GM21528 (cell line): ENCODE measurements at regions not wholly inside any gene's neighbourhood (a gene's known extent, or its start where the extent isn't known, plus 50 kb on each side); places are given as distances from the start of the nearest gene placed in this dataset.
A peak's percentile ranks its signal among the peaks of the same experiment; 100 is the strongest.
"Not testable (repeated sequence)": the region's sequence is repeated elsewhere in the genome, so short reads cannot be mapped to it uniquely, and the experiment has no call there.

ENCODE experiments used
- ATAC-seq: cut with Tn5 transposase; IDR thresholded peaks from one replicate; pipeline ENCODE4 v1.9.1; 2021; ENCODE audit warnings: mild to moderate bottlenecking, moderate library complexity; ENCODE audit not compliant: unreplicated experiment, low FRiP score

GRCh38 chr1:78291418-78291817 is 199.4 kb upstream of the PTGFR start:
- ATAC-seq, result no peak

GRCh38 chr1:78291872-78292271 is 198.9 kb upstream of the PTGFR start:
- ATAC-seq, result no peak

- no peak for ATAC-seq
Measured at GRCh38 chr1:78292361-78292760, 198.4 kb upstream of the PTGFR start.

- no peak for ATAC-seq
Measured at GRCh38 chr1:78297836-78298235, 192.9 kb upstream of the PTGFR start.

- ATAC-seq, result no peak
Measured at GRCh38 chr1:78298349-78298748, 192.4 kb upstream of the PTGFR start.

- no peak for ATAC-seq
Measured at GRCh38 chr1:78301141-78301540, 189.6 kb upstream of the PTGFR start.

- no peak for ATAC-seq
Measured at GRCh38 chr1:78303620-78304019, 187.2 kb upstream of the PTGFR start.

- no peak for ATAC-seq
Measured at GRCh38 chr1:78304341-78304740, 186.4 kb upstream of the PTGFR start.

GRCh38 chr1:78304761-78305160 is 186.0 kb upstream of the PTGFR start:
- no peak for ATAC-seq

GRCh38 chr1:78310261-78310660 is 180.5 kb upstream of the PTGFR start:
- ATAC-seq, result not testable (repeated sequence)

- no peak for ATAC-seq
Measured at GRCh38 chr1:78318011-78318410, 172.8 kb upstream of the PTGFR start.

GRCh38 chr1:78319603-78320002 is 171.2 kb upstream of the PTGFR start:
- ATAC-seq, result no peak

GRCh38 chr1:78322928-78323680 is 167.7 kb upstream of the PTGFR start:
- ATAC-seq, result no peak

GRCh38 chr1:78325293-78325692 is 165.5 kb upstream of the PTGFR start:
- ATAC-seq, result no peak

GRCh38 chr1:78329475-78329874 is 161.3 kb upstream of the PTGFR start:
- ATAC-seq, result no peak

- ATAC-seq, result no peak
Measured at GRCh38 chr1:78331799-78332198, 159.0 kb upstream of the PTGFR start.

GRCh38 chr1:78333502-78333901 is 157.3 kb upstream of the PTGFR start:
- ATAC-seq, result peak; percentile 85

GRCh38 chr1:78334114-78334513 is 156.7 kb upstream of the PTGFR start:
- no peak for ATAC-seq

GRCh38 chr1:78334952-78335351 is 155.8 kb upstream of the PTGFR start:
- no peak for ATAC-seq

- ATAC-seq, result not testable (repeated sequence)
Measured at GRCh38 chr1:78336751-78337150, 154.0 kb upstream of the PTGFR start.

- ATAC-seq, result no peak
Measured at GRCh38 chr1:78339490-78339889, 151.3 kb upstream of the PTGFR start.

GRCh38 chr1:78340006-78340405 is 150.8 kb upstream of the PTGFR start:
- ATAC-seq, result no peak
